ENCODE measurements at regions not wholly inside any gene's neighbourhood (a gene's known extent, or its start where the extent isn't known, plus 50 kb on each side); places are given as distances from the start of the nearest gene placed in this dataset.

DNA sequence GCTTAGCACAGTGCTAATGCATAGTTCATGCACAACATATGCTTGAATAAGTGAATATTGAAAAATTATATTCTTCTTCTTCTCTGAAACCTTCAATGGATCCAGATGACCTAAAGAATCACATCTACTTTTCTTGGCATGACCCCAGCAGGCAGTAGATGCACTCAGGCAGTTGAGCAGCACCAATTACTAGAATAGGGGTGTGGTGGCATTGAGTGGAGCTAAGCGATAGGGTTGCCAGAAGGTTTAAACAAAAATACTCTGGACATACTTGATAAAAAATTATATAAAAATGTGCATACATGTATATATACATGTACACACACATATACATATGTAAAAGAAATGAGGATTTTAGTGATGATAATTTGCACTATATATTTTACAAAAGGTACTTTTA lies 81.8 kb downstream of the NFKBIZ start:
- Histone ChIP-seq H3K9me3 (ENCODE audit: low read length) (no peaks in the 10 kb centered on the region), H3K4me3 (ENCODE audit: low read length) (no peak overlapping the region), H3K27ac (ENCODE audit: low read depth, low read length) (no peak overlapping the region), H3K36me3 (ENCODE audit: insufficient read depth, low read length) (no peaks in the 10 kb centered on the region), H3K4me1 (ENCODE audit: insufficient read depth, low read length) (no peaks in the 10 kb centered on the region), H3K27me3 (ENCODE audit: insufficient read depth, low read length, poor library complexity, severe bottlenecking) (no peaks in the 10 kb centered on the region)
- Mint-ChIP-seq H3K9me3 (no peaks in the 10 kb centered on the region), H3K4me1 (peaks cover 7 to 13% (median 11%) of the 10 kb centered on the region in 3 donors), H3K36me3 (peaks cover 0 to 3% (median 0%) of the 10 kb centered on the region in 3 donors), H3K4me3 (no peak overlapping the region), H3K27ac (no peak overlapping the region), H3K27me3 (peaks cover 0 to 2% of the 10 kb centered on the region in 2 donors)
- no peak for DNase-seq
- CTCF ChIA-PET, result no interaction called here
- POLR2A ChIA-PET, result no interaction called here

DNA sequence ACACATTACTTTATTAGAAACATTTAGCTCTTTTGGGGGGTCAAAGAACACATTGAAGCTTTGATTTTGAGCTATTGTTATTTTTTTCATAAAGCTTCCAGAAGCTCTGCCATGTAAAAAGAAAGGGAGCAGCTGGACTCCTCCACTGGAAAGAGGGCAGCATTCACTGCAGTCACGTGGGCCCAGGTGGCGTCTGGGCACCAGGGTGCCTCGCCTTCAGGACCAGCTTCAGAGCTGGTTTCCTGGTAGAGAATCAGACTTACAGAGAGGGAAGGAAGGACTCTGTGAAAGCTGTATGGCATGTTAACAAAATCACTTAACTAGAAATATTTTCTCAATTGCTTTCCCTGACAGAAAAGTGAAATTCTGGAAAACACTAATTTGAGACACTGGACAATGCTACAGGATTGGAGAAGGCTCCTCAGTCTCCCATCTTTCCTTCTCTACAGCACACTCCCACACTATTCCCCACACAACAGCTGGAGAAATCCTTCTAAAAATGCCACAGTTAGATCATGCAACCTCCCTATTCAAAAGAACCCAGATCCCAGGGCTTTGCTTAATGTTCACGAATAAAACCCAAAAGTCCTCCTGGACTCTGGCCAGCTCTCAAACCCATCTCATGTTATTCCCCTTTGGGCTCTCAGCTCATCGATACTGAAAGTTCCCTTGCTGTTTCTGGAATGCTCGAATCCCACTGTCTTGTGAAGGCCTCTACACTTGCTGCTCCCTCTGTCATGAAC lies 83.2 kb downstream of the NFKBIZ start:
- POLR2A ChIA-PET, result no interaction called here
- Histone ChIP-seq H3K9me3 (ENCODE audit: low read length) (no peaks in the 10 kb centered on the region), H3K4me3 (ENCODE audit: low read length) (no peak overlapping the region), H3K4me1 (ENCODE audit: insufficient read depth, low read length) (peaks cover 9% of the 10 kb centered on the region), H3K27ac (ENCODE audit: low read depth, low read length) (no peak overlapping the region), H3K27me3 (ENCODE audit: insufficient read depth, low read length, poor library complexity, severe bottlenecking) (no peaks in the 10 kb centered on the region), H3K36me3 (ENCODE audit: insufficient read depth, low read length) (no peaks in the 10 kb centered on the region)
- Mint-ChIP-seq H3K9me3 (no peaks in the 10 kb centered on the region), H3K27ac (peak overlapping the region in 1 of 8 donors; percentile 31), H3K4me3 (no peak overlapping the region), H3K4me1 (peaks cover 16 to 27% (median 25%) of the 10 kb centered on the region in 3 donors), H3K36me3 (peaks cover 0 to 3% (median 0%) of the 10 kb centered on the region in 3 donors), H3K27me3 (peaks cover 0 to 2% of the 10 kb centered on the region in 2 donors)
- CTCF ChIA-PET, result interaction anchor here (1.4 kb wide), 1 partner anchor 297 kb away, joined by 4 read pairs; no protein-coding TSS in a partner anchor
- DNase-seq, result no peak

DNA sequence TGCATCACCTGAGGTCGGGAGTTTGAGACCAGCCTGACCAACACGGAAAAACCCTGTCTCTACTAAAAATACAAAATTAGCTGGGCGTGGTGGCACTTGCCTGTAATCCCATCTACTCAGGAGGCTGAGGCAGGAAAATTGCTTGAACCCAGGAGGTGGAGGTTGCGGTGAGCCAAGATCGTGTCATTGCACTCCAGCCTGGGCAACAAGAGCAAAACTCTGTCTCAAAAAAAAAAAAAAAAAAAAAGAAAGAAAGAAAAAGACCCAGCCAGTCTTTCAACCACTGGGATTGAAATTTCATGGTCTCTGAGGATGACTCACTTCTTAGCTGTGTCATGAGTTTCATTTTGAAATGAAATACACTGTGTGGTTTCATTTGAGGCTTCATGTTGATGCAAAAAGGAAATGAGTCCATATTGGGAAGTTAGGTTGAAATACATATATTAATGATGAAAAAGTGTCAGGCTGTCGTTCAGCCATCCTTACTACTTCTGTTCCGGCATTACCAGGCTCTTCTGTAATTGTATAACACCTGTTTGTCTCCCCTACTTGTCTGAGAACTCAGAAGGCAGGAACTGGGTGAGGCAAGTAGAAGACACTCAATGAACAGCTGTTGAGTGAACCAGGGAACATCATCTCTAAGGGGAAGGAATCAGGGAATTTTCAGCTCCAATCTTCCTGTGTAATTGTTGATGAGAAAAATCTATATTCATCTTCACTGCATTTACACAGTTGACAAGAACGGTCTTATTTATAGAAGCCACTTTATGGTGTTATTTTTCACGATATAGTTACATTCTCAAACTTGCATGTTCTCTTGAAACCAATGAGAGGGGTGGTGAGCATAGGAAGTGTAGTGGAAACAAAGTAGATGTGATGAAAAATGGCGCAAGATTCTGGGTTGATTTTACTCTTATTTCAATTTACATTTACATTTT lies 87.4 kb downstream of the NFKBIZ start:
- no peaks in the 10 kb centered on the region for H3K9me3 Mint-ChIP-seq
- H3K4me1 Mint-ChIP-seq, result peaks cover 18 to 27% (median 25%) of the 10 kb centered on the region in 3 donors
- Histone ChIP-seq H3K27me3 (ENCODE audit: insufficient read depth, low read length, poor library complexity, severe bottlenecking) (no peaks in the 10 kb centered on the region), H3K36me3 (ENCODE audit: insufficient read depth, low read length) (no peaks in the 10 kb centered on the region), H3K27ac (ENCODE audit: low read depth, low read length) (no peak overlapping the region), H3K4me3 (ENCODE audit: low read length) (peak overlapping the region; percentile 24), H3K9me3 (ENCODE audit: low read length) (no peaks in the 10 kb centered on the region), H3K4me1 (ENCODE audit: insufficient read depth, low read length) (peaks cover 48% of the 10 kb centered on the region)
- H3K27ac Mint-ChIP-seq, result peak overlapping the region; percentile 15 to 82 (median 66)
- H3K27me3 Mint-ChIP-seq, result peaks cover 0 to 2% of the 10 kb centered on the region in 2 donors
- DNase-seq, result peak in 3 of 5 donors; percentile 50 to 54 (median 51)
- POLR2A ChIA-PET, result interaction anchor here (0.6 to 3.2 kb wide), 7 partner anchors 36 to 292 kb away, joined by 3 to 15 read pairs (median 6); partner anchors contain the start of gene NFKBIZ
- CTCF ChIA-PET, result interaction anchor here (1.0 to 1.7 kb wide), 3 partner anchors 9 to 134 kb away, joined by 3 to 4 read pairs (median 4); no protein-coding TSS in a partner anchor
- peaks cover 0 to 3% (median 0%) of the 10 kb centered on the region in 3 donors for H3K36me3 Mint-ChIP-seq
- peak overlapping the region; percentile 32 to 77 (median 72) for H3K4me3 Mint-ChIP-seq

DNA sequence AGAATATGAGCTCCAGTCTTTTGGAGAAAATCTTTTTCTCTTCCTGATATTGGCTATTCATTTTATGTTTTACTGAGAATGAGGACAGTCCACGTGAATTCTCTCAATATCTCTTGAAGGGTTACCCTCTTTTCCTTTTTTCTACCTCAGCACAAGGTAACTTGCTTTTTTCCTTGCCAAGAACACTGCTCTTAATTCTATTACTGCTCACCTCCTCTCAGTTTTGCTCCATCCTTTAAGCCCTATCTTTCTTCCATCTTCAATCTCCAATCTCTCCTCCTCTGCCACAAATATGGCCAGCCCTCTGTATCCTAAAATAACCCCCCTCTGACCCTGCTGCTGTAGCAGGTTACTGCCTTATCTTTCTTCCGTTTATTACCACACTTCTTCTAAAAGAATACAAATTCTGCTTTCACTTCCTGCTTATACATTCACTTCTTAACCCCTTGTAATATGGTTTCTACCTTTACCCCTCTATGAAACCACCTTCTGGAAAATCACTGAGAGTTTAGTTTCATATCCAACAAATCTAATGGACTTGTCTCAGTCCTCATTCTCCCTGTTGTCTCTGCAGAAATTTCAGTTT lies 89.0 kb downstream of the NFKBIZ start:
- Histone ChIP-seq H3K27me3 (ENCODE audit: insufficient read depth, low read length, poor library complexity, severe bottlenecking) (no peaks in the 10 kb centered on the region), H3K4me1 (ENCODE audit: insufficient read depth, low read length) (peaks cover 55% of the 10 kb centered on the region), H3K36me3 (ENCODE audit: insufficient read depth, low read length) (no peaks in the 10 kb centered on the region), H3K9me3 (ENCODE audit: low read length) (no peaks in the 10 kb centered on the region), H3K4me3 (ENCODE audit: low read length) (no peak overlapping the region), H3K27ac (ENCODE audit: low read depth, low read length) (no peak overlapping the region)
- Mint-ChIP-seq H3K9me3 (no peaks in the 10 kb centered on the region), H3K4me3 (no peak overlapping the region), H3K4me1 (peaks cover 23 to 38% (median 36%) of the 10 kb centered on the region in 3 donors), H3K36me3 (peaks cover 0 to 3% (median 0%) of the 10 kb centered on the region in 3 donors), H3K27me3 (peaks cover 0 to under 1% of the 10 kb centered on the region in 2 donors), H3K27ac (no peak overlapping the region)
- POLR2A ChIA-PET, result interaction anchor here (3.2 kb wide), 1 partner anchor 89 kb away, joined by 12 read pairs; the partner anchor contains the start of gene NFKBIZ
- CTCF ChIA-PET, result no interaction called here
- peak in 1 of 5 donors; percentile 28 for DNase-seq

DNA sequence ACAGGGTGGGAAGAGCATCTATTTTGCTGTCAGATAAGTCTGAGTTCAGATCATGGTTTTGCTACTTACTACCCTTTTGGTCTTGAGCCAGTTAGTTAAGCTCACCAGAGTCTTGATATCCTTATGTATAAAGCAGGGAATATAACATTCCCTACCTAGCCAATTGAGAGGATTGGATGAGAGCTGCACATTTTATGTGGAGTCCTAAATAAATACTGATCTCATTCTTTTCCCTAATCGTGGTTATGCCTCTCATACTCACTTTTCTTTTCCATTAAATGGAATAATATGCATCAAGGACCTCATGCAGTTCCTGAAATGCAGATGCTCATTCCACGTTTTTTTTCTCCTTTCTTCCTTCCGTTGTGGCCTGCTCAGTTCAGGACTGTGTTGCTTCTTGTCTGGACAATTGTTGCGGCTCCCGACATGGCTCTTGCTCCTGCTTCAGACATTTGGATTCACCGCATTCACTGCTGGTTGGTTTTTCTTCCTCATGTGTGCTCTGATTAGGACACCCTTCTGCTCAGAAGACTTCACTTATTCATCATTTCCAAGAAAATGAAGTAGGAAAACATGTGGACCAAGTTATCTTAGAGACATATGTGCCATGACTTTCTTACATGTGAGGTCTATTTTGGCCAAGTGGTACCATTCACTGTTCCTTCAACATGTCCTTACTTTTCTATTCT lies 90.2 kb downstream of the NFKBIZ start:
- Mint-ChIP-seq H3K27ac (no peak overlapping the region), H3K4me1 (peaks cover 23 to 38% (median 35%) of the 10 kb centered on the region in 3 donors), H3K9me3 (no peaks in the 10 kb centered on the region), H3K4me3 (no peak overlapping the region), H3K27me3 (no peaks in the 10 kb centered on the region), H3K36me3 (no peaks in the 10 kb centered on the region)
- Histone ChIP-seq H3K36me3 (ENCODE audit: insufficient read depth, low read length) (no peaks in the 10 kb centered on the region), H3K9me3 (ENCODE audit: low read length) (no peaks in the 10 kb centered on the region), H3K27me3 (ENCODE audit: insufficient read depth, low read length, poor library complexity, severe bottlenecking) (no peaks in the 10 kb centered on the region), H3K27ac (ENCODE audit: low read depth, low read length) (no peak overlapping the region), H3K4me1 (ENCODE audit: insufficient read depth, low read length) (peaks cover 55% of the 10 kb centered on the region), H3K4me3 (ENCODE audit: low read length) (no peak overlapping the region)
- CTCF ChIA-PET, result interaction anchor here (0.8 kb wide), 1 partner anchor 10 kb away, joined by 3 read pairs; no protein-coding TSS in a partner anchor
- POLR2A ChIA-PET, result interaction anchor here (0.7 kb wide), 1 partner anchor 90 kb away, joined by 3 read pairs; the partner anchor contains the start of gene NFKBIZ
- no peak for DNase-seq

DNA sequence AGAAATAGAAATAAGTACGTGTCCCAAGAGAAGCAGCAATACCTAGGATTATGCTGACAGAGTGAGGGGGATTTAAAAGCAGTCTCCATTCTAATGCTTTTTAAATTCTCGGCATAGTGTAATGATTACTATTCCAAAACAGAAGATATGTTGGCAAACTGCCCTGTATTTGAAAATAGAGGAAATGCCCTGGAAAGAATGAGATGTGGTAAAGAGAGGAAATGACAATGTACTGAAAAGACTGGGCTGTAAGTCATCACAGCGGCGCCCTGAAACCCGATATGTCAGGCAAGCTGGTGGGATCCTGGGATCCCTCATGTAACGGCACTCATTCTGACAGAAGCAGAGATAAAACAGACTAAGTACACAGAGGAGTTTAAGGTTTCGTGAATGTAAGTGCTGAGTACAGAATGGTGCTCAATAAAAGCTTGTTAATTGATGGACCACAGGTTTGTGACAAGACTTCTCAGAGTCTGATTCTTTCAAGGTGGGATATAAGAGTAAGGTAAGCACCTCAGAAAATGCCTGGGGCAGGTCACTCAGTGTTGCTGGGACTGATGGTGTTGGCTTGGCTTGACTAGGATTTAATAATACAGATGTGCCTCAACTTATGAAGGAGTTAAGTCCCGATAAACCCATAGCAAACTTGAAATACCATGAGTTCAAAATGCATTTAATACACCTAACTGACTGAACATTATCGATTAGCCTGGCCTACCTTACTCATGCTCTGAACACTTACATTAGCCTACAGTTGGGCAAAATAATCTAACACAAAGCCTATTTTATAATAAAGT lies 91.4 kb downstream of the NFKBIZ start:
- peaks cover 55% of the 10 kb centered on the region for H3K4me1 ChIP-seq (ENCODE audit: insufficient read depth, low read length)
- H3K4me3 ChIP-seq (ENCODE audit: low read length), result no peak overlapping the region
- no peak overlapping the region for H3K27ac Mint-ChIP-seq
- H3K36me3 Mint-ChIP-seq, result no peaks in the 10 kb centered on the region
- H3K27me3 ChIP-seq (ENCODE audit: insufficient read depth, low read length, poor library complexity, severe bottlenecking), result no peaks in the 10 kb centered on the region
- DNase-seq, result no peak
- no peak overlapping the region for H3K27ac ChIP-seq (ENCODE audit: low read depth, low read length)
- ChIA-PET POLR2A (no interaction called here), CTCF (interaction anchor here (0.8 kb wide), 1 partner anchor 9 kb away, joined by 3 read pairs; no protein-coding TSS in a partner anchor)
- no peaks in the 10 kb centered on the region for H3K9me3 Mint-ChIP-seq
- peaks cover 19 to 32% (median 27%) of the 10 kb centered on the region in 3 donors for H3K4me1 Mint-ChIP-seq
- no peaks in the 10 kb centered on the region for H3K36me3 ChIP-seq (ENCODE audit: insufficient read depth, low read length)
- H3K27me3 Mint-ChIP-seq, result no peaks in the 10 kb centered on the region
- no peaks in the 10 kb centered on the region for H3K9me3 ChIP-seq (ENCODE audit: low read length)
- no peak overlapping the region for H3K4me3 Mint-ChIP-seq

All from CD8-positive, alpha-beta memory T cell (primary cell).